HS-27A (cell line): ENCODE measurements at regions not wholly inside any gene's neighbourhood (a gene's known extent, or its start where the extent isn't known, plus 50 kb on each side); places are given as distances from the start of the nearest gene placed in this dataset.
"Not testable (repeated sequence)": the region's sequence is repeated elsewhere in the genome, so short reads cannot be mapped to it uniquely, and the experiment has no call there.

Source experiments
- DNase-seq: peaks from one replicate; pipeline ENCODE4 v3.0.0-alpha.2; 2012; ENCODE audit warnings: low read depth, missing footprints

DNA sequence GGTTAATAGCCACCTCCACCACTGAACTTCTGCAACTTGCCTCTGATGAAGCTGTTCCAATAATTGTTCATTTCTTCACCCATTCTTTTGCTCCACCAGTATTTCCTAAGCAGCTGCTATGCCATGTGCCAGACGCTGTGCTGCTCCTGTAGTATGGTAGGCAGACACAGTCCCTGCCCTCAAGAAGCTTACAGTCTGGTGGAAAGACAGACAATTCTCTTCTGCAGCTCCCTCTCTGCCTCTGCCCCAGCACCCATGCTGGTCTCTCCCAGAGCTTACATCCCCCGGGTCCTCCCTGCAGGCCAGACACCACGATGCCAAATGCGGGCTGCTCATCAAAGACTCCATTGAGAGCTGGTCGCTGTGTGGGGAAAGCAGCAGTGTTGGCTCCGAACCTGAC, 111.6 kb upstream of the ESRRB start:
- DNase-seq, result no peak

DNA sequence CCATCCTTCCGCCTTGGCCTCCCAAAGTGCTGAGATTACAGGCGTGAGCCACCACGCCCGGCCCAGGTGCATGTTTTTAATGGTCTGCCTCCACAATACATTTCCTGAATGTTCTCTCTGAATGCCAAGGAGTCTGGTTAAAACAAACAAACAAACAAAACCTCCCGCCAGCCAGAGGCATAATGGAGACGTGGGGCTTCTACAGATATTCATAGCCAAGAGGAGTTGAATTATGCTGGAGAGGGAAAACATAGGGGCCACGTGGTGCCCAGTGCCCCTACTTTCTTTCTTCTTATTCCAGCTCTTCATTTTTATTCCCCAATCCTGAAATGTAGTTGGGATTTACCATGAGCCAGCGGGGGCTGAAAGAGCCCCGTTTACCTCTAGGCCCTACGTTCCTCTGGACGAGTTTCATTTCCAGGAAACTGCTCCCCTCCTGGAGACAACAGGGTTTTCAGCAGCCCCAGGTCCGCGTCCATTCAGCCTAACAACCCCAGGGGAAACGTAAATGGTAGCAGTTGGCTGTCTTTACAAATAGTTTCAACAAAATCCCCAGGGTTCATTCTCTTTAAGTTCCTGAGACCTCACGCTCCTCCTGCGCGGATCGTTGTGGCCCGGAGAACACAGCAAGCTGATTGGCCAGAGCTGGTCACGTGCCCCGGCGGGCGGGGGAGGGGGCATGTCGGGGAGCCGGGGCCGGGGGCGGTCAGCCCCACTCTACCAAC, 108.5 kb upstream of the ESRRB start:
- peak; percentile 11 for DNase-seq

DNA sequence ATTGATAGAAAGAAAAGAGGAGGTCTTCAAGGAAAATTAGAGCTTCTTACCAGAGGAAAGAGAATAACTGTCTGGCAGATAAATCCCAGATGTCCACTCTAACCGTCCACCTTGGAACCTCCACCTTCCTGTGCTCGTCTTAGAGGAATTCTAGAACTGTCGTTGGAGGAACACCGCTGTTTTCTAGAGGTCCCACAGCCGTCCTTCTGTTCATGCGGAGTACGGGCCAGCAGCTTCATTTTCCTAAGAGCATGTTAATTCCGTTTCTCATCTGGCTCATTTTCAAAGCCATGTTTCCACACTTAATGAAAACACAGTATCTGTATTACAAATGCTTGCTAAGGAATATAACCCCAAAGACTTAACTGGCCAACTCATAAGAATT, 107.9 kb upstream of the ESRRB start:
- DNase-seq, result no peak

DNA sequence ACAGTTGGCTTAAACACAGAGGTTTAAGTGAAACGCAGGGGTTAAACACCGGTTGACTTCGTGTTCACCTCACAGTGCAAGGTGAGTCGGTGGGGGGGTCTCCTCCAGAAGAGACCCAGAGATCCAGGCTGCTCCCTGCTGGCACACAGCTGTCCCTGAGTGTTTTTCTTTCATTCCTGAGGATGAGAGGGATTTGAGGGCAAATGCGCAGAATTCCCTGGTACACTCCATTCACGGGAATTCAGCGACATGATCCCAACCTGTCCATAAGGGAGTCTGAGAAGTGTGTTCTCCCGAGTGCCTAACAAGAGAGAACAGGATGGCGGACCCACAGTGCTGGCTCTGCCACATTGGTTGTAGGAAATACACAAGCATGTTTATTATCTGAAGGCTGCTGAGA, 107.2 kb upstream of the ESRRB start:
- no peak for DNase-seq

DNA sequence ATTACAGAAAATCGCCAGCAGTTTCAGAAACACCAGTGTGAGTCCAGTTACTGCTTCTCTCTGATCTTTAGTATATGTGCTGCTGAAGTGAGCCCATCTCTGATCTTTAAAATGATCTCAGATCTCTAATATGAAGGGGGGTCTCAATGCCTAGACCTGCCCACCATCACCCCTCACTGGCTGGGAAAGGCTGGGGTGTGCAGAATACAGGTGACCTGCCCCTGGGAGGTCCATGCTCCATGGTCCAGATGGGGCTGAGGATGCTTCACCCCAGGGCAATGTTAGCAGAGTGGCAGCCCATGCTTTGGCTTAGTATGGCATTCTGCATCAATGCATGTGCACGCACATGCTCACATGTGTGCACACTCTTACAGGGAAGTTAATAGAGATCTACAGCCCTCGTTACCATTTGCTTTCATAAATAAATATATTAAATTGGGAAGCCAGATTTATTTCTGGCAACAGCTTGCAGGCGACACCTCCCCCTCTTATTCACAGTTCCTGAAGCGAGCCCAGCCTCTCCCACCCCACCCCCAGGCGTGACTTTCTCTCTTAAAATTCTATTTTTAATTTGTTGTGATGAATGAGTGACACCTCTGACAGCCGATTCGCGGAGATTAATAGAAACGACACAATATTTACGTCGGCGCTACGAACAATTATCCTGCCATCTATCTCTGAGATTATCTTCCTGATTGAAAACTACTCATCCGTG, 104.7 kb upstream of the ESRRB start:
- no peak for DNase-seq

DNA sequence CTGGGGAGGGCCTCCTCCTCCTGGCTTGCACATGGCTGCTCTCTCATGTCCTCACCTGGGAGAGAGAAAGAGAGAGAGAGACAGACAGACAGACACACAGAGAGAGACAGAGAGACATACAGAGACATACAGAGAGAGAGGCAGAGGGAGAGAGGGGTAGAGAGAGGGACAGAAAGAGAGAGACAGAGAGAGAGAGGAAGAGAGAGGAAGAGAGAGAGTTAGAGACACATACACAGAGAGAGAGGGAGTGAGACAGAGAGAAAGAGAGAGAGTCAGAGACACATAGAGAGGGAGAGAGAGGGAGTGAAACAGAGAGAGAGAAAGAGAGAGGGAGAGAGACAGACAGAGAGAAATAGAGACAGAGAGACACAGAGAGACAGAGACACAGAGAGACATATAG, 103.6 kb upstream of the ESRRB start:
- no peak for DNase-seq

DNA sequence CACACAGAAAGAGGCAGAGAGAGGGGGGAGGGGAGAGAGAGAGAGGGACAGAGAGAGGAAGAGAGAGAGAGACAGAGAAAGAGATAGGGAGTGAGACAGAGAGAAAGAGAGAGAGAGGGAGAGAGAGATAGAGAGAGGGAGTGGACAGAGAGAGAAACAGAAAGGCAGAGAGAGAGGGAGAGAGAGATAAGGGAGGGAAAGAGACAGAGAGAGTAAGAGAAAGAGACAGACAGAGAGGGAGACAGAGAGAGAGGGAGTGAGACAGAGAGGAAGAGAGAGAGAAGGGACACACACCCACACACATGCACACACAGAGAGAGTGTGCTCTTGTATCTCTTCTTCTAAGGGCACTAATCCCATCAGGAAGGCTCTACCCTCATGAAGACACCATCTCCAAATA, 103.2 kb upstream of the ESRRB start:
- DNase-seq, result no peak

DNA sequence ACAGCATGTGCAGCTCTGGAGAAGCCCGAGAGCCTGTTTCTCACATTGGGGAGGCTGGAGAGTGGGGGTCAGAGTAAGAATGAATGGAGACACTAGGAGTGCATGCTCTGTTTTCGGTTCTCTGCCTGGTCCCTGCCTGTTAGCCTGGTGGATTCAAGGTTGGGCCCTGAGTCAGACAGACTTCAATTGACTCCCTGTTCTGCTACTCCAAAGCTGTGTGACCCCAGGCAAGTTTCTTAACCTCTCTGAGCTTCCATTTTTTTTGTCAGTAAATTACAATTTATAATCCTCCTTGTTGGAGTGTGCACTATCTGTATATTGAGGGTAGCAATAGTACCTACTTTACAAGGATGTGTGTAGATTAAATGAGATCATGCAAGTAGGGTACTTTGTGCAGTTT, 102.6 kb upstream of the ESRRB start:
- DNase-seq, result no peak

DNA sequence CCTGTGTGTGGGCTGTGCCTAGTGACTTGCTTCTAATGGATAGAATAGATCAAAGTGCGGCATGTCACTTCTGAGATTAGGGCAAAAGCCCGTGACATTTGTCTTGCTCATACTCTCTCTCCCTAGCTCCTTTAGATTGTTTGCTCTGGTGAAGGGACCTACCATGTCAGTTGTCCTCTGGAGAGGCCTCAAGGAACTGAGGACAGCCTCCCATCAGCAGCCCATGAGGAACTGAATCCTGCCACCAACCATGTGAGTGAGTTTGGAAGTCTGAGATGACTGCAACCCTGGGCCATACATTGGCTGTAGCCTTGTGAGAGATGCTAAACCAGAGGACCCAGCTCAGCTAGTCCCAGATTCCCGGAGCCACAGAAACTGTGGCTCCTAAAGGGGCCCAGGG, 101.6 kb upstream of the ESRRB start:
- DNase-seq, result no peak

DNA sequence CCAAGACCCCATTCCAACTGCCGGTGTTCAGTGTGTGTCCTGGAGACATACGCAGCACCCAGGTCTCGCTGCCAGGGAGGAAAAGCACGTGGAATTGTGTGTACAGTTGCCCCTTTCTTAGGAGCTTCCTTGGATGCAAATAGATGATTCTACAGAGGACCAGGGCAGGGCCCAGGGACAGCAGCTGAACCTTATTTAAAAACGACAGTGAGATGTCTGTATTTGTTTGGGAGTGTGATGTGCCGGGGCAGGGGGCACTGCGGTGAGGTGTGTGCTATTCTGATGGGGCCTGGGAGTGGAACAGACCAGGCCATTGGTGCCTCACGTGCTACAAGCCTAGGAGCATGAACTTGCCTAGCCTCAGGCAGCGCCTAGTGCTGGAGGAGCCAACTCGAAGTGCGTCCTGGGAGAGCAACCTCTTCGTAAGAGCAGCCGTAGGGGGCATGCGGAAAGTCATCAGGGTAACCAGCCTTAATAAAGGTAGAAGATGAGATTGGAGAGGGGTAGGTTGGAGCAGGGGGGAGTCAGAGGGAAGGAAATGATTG, 98.3 kb upstream of the ESRRB start:
- no peak for DNase-seq

DNA sequence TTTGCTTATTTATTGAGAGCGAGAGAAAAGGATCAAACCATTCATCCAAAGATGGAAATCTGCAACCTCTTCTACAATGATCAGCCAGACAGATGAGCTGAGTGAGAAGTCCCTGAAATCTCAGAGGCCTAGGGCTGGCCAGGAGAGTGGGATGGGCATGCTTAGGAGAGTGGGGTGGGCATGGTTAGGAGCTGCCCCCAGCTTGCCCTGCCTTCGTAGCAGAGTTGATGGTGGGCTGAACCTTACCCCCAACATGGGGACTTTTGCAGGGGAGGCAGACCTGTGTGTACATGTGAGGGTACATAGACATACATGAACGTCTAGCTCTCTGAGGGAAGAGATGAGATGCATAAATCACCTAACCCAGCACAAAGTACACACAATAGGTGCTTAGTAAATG, 95.7 kb upstream of the ESRRB start:
- DNase-seq, result no peak

DNA sequence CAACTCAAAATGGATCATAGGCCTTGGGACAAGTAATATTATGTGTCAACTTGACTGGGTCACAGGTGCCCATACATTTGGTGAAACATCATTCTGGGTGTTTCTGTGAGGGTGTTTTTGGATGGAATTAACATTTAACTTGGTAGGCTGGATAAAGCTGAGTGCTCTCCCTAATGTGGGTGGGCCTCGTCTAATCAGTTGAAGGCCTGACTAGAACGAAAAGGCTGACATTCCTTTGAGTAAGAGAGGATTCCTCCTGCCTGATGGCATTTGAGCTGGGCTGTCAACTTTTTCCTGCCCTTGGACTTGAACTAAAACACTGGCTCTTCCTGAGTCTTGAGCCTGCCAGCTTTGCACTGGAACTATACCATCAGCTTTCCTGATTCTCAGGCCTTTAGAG, 93.4 kb upstream of the ESRRB start:
- DNase-seq, result no peak

DNA sequence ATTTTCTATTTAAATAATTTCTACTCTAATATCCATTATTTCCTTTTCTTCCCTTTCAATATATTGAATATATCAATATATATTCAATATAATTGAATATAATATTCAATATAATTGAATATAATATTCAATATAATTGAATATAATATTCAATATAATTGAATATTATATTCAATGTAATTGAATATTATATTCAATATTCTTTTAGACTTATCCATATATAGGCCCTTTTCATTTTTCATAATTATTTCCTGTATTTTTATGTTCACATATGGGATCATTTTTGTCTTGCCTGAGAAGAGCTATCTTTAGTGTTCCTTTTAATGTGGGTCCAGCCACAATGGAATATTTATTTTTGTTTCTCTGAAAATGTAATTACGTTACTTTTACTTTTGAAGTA, 88.9 kb upstream of the ESRRB start:
- no peak for DNase-seq

DNA sequence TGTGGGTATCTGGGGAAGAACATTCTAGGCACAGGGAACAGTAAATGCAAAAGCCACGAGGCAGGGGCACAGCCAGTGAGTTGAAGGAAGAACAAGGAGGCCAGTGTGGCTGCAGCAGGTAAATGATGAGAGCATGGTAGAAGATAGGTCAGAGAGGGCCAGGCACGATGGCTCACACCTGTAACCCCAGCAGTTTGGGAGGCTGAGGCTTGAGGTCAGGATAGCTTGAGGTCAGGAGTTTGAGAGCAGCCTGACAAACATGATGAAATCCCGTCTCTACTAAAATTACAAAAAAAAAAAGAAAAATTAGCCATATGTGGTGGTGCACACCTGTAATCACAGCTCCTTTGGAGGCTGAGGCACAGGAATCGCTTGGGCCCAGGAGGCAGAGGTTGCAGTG, 86.7 kb upstream of the ESRRB start:
- no peak for DNase-seq

DNA sequence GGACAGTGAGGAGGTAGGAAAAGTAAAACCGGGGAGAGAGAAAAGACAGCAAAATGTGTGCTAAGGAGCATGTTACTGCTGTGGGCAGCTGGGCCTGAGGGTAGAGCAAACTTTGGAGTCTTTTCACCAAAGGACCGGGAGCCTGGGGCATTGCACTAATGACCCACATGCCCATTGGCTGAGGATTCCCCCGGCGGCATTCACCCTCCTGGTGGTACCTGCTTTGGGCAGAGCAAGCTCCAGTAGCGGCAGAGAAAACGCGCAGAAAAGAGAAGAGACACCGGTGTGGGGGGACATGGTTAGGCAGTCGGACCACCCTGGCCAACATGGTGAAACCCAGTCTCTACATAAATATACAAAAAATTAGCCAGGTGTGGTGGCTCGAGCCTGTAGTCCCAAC, 83.4 kb upstream of the ESRRB start:
- no peak for DNase-seq

DNA sequence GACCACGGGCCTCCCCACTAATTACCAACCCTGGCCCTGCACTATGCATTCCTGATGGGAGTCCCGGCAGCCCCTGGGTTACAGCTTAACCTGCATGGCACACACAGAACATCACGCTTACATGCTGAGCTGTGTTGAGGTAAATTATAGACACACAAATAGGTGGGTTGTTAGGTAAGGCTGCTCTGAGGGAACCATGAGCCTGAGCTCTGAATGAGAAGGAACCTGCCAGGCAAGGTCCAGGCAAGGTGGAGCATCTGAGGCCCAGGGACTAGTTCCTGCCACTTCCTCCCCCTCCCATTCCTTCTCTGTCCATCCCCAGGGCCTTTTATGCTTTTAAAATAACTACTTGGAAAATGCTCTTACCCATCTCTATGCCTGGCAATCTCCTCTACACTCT, 82.7 kb upstream of the ESRRB start:
- no peak for DNase-seq

DNA sequence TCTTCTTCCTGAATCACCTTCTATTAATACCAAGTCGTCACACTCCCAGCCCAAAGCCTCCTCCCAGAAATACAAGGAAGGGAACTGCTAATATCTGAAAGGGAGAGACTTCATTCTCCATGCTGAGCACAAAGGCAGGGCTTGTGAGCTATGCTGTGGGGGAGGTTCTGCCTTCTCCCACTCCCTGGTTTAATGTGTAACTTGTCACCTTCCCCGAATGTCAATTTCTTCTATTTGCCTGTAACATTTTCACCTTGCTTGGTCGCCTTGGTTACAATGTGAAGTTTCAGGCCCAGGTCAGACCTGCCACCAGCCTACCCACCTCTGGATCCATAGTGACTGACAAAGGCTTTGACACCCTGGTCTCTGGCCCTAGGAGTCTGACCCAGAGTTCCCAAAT, 82.0 kb upstream of the ESRRB start:
- no peak for DNase-seq

DNA sequence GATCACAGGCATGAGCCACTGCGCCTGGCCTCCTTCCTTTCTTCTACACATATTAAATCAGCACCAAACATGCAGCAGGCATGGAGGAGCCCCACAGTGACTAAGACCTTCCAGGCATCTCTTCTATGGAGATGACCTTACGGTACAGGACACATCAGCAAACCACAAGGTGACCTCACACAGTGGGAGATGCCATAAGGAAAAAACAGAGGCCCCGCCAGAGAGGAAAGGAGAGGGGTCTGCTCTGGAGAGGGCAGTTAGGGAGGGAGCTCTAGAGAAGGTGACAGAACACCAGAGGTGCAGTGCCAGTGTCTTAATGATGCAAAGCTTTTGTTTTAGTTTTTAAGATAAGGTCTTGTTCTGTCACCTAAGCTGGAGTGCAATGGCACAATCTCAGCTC, 81.1 kb upstream of the ESRRB start:
- no peak for DNase-seq

DNA sequence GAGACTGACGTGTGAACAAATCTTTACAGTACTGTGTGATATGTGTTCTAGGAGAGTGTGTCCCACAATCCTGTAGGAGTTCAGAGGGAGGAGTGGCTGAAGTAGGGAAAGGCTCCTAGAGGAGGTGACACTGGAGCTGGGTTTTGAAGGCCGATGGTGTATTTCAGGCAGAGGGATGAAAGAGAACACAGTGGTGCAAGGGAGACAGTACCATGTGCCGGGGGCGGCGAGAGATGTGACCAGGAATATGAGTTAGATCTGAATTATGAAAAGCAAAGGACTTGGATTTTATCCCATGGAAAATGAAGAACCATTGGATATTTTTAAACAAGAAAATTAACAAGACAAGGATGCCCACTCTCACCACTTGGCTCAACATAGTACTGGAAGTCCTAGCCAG, 77.0 kb upstream of the ESRRB start:
- DNase-seq, result no peak

DNA sequence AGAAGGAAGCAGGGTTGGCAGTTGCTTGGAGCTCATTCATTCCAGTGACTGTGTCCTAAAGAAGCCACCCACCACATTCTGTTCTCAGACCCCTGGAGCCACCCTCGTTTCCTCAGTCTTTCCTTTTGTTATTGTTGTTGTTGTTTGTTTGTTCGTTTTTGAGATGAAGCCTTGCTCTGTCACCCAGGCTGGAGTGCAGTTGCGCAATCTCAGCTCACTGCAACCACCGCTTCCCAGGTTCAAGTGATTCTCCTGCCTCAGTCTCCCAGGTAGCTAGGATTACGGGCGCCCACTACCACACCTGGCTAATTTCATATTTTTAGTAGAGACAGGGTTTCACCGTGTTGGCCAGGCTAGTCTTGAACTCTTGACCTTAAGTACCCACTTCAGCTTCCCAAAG, 72.7 kb upstream of the ESRRB start:
- not testable (repeated sequence) for DNase-seq

DNA sequence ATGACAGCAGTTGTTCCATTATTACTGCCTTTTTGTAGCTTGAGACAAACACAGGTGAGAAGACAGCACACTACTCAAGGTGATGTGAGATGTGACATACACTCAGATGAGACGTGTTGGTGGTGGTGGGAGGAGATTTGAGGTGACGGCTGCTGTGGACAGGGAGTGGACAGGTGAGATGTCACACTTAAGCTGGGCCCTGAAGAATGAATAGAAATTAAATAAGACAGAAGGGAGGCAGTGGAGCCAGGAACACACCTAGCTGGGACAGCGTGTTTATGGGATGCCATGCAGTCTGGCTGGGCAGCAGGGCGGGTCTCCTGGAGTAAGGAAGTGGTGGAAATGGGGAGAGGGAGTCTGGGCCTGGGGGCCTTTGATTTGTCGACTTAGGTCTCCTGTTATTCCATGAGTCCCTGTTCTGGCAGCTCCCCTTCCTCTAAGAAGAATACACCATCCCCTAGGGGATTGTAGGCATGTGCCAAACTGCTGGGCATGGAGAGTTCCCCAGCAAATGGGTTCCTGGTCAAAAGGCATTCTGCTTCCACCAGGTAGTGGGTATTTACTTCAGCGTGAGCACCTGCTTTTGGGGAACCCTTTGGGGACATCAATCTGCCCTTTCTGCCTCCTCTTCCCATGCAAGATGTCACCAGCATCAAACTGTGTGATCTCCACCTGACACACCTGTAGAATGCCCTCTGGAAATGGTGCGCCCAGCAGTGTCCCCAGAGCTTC, 71.2 kb upstream of the ESRRB start:
- DNase-seq, result no peak

DNA sequence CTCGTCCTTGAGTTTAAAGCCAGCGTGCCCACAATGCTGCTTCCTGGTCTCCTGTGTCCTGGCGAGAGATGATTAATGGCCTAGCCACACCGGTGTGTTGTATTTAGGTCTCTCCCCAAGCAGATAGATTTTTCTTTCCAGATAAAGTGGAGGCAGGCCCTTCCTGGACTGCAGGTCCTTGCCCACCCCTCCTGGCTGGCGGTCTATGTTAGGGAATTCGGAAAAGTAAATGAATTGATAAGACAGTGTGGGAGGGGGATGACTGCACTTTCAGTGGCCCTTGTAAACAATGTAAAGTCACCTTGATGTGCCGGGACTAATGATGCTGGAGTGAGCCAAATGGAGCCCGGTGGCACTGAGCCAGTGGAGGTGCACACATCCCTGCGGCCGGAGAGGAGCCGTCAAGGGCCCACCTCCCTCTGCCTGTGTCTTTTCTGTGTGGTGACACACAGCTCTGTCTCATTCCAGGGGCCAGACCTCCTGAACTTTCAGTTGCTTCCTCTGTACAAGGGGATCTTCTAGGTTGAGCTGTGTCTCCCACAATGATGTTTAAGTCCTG, 70.6 kb upstream of the ESRRB start:
- DNase-seq, result no peak

DNA sequence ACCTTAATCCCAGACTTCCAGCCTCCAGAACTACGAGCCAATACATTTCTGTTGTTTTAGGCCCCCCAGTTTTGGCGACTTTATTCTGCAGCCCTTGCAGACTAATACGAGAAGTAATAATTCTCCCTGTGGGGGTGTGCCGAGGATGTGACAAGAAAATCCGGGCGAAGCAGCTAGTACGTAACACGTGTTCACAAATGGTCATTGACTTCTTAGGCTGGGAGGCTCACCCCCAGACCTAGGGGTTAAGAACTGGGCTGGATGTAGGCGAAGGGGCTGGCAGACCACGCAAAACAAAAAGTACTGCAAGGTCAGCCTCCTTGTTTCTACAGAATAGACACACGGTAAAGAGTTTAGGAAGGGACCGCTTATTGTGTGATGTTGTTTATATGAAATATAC, 69.8 kb upstream of the ESRRB start:
- DNase-seq, result no peak
